WTC11 (cell line): ENCODE measurements at regions not wholly inside any gene's neighbourhood (a gene's known extent, or its start where the extent isn't known, plus 50 kb on each side); places are given as distances from the start of the nearest gene placed in this dataset.
A peak's percentile ranks its signal among the peaks of the same experiment; 100 is the strongest.

Experiments
- ATAC-seq: fragments of 200-7000 bp; cut with Tn5 transposase; 2 replicates; pipeline ENCODE4 v1.10.0; 2021; ENCODE audit warnings: mild to moderate bottlenecking, moderate library complexity
- CTCF ChIA-PET: fragments of 300-600 bp; sonication (Branson Sonifier 250); formaldehyde crosslinking; loops from one replicate; lab custom pipeline; 2021; ENCODE audit warnings: antibody characterized with exemption; lab: Charles Lee
- POLR2A ChIA-PET: fragments of 350-600 bp; sonication (Branson Sonifier 250); formaldehyde crosslinking; loops from one replicate; lab custom pipeline; 2021; ENCODE audit warnings: antibody characterized with exemption; lab: Charles Lee
- DNase-seq: peaks from one replicate; pipeline ENCODE4 v3.0.0; 2021; ENCODE audit warnings: low spot score
- H3K27ac Mint-ChIP-seq: 2 replicates; pipeline ENCODE4 v1.8.0; 2021; ENCODE audit warnings: mixed read lengths
- H3K27me3 Mint-ChIP-seq: 2 replicates; pipeline ENCODE4 v1.8.0; 2021; ENCODE audit warnings: low read depth, mild to moderate bottlenecking, moderate library complexity, mixed read lengths
- H3K36me3 Mint-ChIP-seq: 2 replicates; pipeline ENCODE4 v1.8.0; 2021; ENCODE audit warnings: mixed read lengths
- H3K4me1 Mint-ChIP-seq: 2 replicates; pipeline ENCODE4 v1.8.0; 2022; ENCODE audit warnings: mixed read lengths
- H3K4me3 Mint-ChIP-seq: 2 replicates; pipeline ENCODE4 v1.8.0; 2021; ENCODE audit warnings: mild to moderate bottlenecking, moderate library complexity, mixed read lengths
- H3K9me3 Mint-ChIP-seq: 2 replicates; pipeline ENCODE4 v1.8.0; 2021; ENCODE audit warnings: mixed read lengths
- CBFB ChIP-seq: sonication (generic); formaldehyde crosslinking; IDR thresholded peaks from 2 replicates; pipeline ENCODE4 v1.8.1; 2022; ENCODE audit warnings: mild to moderate bottlenecking, low read depth, missing genetic modification reagents
- EMX1 ChIP-seq: fragments of 250-450 bp; sonication (Bioruptor Pico); IDR thresholded peaks from 2 replicates; pipeline ENCODE4 v1.8.0; 2021; ENCODE audit warnings: mild to moderate bottlenecking
- FOXJ3 ChIP-seq: sonication (generic); formaldehyde crosslinking; IDR thresholded peaks from 2 replicates; pipeline ENCODE4 v1.9.0; 2021; ENCODE audit warnings: missing genetic modification reagents, mild to moderate bottlenecking, borderline replicate concordance
- GABPB1 ChIP-seq: sonication (generic); formaldehyde crosslinking; IDR thresholded peaks from 2 replicates; pipeline ENCODE4 v1.8.1; 2023; ENCODE audit warnings: mild to moderate bottlenecking, missing genetic modification reagents
- GTF2I ChIP-seq: fragments of 250-450 bp; sonication (Bioruptor Pico); conservative IDR thresholded peaks from 2 replicates; pipeline ENCODE4 v1.4.0; 2021; ENCODE audit warnings: mild to moderate bottlenecking
- NFYB ChIP-seq: sonication (generic); formaldehyde crosslinking; conservative IDR thresholded peaks from 2 replicates; pipeline ENCODE4 v1.8.0; 2022; ENCODE audit warnings: low read depth, missing genetic modification reagents
- NR1H2 ChIP-seq: sonication (generic); formaldehyde crosslinking; IDR thresholded peaks from 2 replicates; pipeline ENCODE4 v1.9.0; 2021; ENCODE audit warnings: mild to moderate bottlenecking, moderate library complexity, missing genetic modification reagents
- RELA ChIP-seq: sonication (generic); formaldehyde crosslinking; IDR thresholded peaks from 2 replicates; pipeline ENCODE4 v1.8.1; 2022; ENCODE audit warnings: missing genetic modification reagents, mild to moderate bottlenecking, borderline replicate concordance
- SMAD3 ChIP-seq: sonication (generic); formaldehyde crosslinking; IDR thresholded peaks from 2 replicates; pipeline ENCODE4 v1.8.0; 2022; ENCODE audit warnings: missing genetic modification reagents, mild to moderate bottlenecking, borderline replicate concordance
- SMAD4 ChIP-seq: sonication (generic); formaldehyde crosslinking; IDR thresholded peaks from 2 replicates; pipeline ENCODE4 v1.8.0; 2022; ENCODE audit warnings: mild to moderate bottlenecking, missing genetic modification reagents
- ZNF121 ChIP-seq: sonication (generic); formaldehyde crosslinking; IDR thresholded peaks from 2 replicates; pipeline ENCODE4 v1.8.0; 2023; ENCODE audit warnings: missing genetic modification reagents
- ZNF219 ChIP-seq: sonication (generic); formaldehyde crosslinking; IDR thresholded peaks from 2 replicates; pipeline ENCODE4 v1.8.0; 2023; ENCODE audit warnings: missing genetic modification reagents, mild to moderate bottlenecking, borderline replicate concordance
- ZNF232 ChIP-seq: sonication (generic); formaldehyde crosslinking; IDR thresholded peaks from 2 replicates; pipeline ENCODE4 v1.8.0; 2022; ENCODE audit warnings: mild to moderate bottlenecking, missing genetic modification reagents
- ZNF263 ChIP-seq: sonication (generic); formaldehyde crosslinking; IDR thresholded peaks from 2 replicates; pipeline ENCODE4 v1.8.1; 2022; ENCODE audit warnings: low read depth, mild to moderate bottlenecking, moderate library complexity, missing genetic modification reagents
- TF ChIP-seq, protein P1 (sequence below): sonication (generic); formaldehyde crosslinking; IDR thresholded peaks from 2 replicates; pipeline ENCODE4 v1.8.1; 2022; ENCODE audit warnings: low read depth, mild to moderate bottlenecking, moderate library complexity, missing genetic modification reagents, borderline replicate concordance
- TF ChIP-seq, protein P2 (sequence below): sonication (generic); formaldehyde crosslinking; IDR thresholded peaks from 2 replicates; pipeline ENCODE4 v1.8.1; 2022; ENCODE audit warnings: low read depth, missing genetic modification reagents, borderline replicate concordance
- TF ChIP-seq, protein P3 (sequence below): fragments of 250-450 bp; sonication (Bioruptor Pico); IDR thresholded peaks from 2 replicates; pipeline ENCODE4 v1.9.0; 2021; ENCODE audit warnings: mild to moderate bottlenecking
- TF ChIP-seq, protein P4 (sequence below): sonication (generic); formaldehyde crosslinking; IDR thresholded peaks from 2 replicates; pipeline ENCODE4 v1.8.0; 2022; ENCODE audit warnings: mild to moderate bottlenecking, missing genetic modification reagents
- TF ChIP-seq, protein P5 (sequence below): fragments of 250-450 bp; sonication (Bioruptor Pico); conservative IDR thresholded peaks from 2 replicates; pipeline ENCODE4 v1.9.0; 2021; ENCODE audit warnings: mild to moderate bottlenecking
- TF ChIP-seq, protein P6 (sequence below): sonication (generic); formaldehyde crosslinking; IDR thresholded peaks from 2 replicates; pipeline ENCODE4 v1.8.1; 2023; ENCODE audit warnings: mild to moderate bottlenecking, moderate library complexity, missing genetic modification reagents

DNA sequence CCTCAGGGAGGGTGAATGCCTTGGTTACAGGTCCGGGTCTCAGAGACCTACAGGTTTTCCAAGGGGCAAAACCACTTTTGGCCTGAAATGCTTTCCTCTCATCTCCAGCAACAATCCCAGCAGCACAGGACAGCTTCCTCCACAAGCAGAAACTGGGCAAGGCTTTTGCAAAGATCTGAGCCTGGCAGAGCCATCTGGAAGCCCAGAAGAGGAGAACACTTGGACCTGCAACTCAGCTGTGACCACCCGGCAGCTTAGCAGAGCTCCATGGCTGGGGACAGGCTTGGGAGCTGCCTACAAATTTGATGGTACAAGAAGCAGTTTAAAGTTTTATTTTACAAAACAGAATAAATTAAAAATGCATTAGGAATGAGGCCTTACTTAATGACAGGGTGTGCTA is 90.0 kb upstream of the KCND3 start:
- no peaks in the 10 kb centered on the region for H3K27me3 Mint-ChIP-seq
- no peak overlapping the region for H3K4me3 Mint-ChIP-seq
- ChIA-PET POLR2A (interaction anchor here (0.6 kb wide), 1 partner anchor 716 kb away, joined by 8 read pairs; no protein-coding TSS in a partner anchor), CTCF (interaction anchor here (1.1 kb wide), 1 partner anchor 98 kb away, joined by 3 read pairs; no protein-coding TSS in a partner anchor)
- H3K36me3 Mint-ChIP-seq: peaks cover under 1% of the 10 kb centered on the region; the same call in 1 of the 2 replicates
- no peaks in the 10 kb centered on the region for H3K4me1 Mint-ChIP-seq
- no peak for DNase-seq
- no peak for ATAC-seq
- no peak overlapping the region for H3K27ac Mint-ChIP-seq
- TF ChIP-seq ZNF232 (CRISPR knock-in tag) (no peak), EMX1 (CRISPR knock-in tag) (no peak), ZNF219 (CRISPR knock-in tag) (no peak), SMAD4 (CRISPR knock-in tag) (no peak), NFYB (CRISPR knock-in tag) (no peak), CBFB (CRISPR knock-in tag) (no peak)
- peaks cover 26% of the 10 kb centered on the region for H3K9me3 Mint-ChIP-seq

DNA sequence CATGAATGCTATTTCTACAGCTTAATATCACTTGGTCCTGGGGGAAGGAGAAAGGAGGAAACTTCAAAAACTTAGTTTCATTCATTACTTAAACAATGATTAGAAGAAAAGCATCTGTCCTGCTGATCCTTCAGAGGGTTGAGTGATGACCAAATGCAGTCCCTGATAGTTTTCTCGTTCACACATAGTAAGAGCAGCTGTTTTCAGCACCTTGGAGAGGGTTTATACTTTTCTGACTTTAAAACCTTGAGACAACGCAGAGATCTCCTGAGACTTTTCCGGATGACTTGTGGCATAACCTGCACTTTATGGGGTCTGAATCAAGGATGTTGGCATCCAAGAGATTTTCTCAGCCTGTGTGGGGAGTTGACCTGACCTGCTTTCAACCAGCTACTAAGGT is 94.0 kb upstream of the KCND3 start:
- no peak for DNase-seq

DNA sequence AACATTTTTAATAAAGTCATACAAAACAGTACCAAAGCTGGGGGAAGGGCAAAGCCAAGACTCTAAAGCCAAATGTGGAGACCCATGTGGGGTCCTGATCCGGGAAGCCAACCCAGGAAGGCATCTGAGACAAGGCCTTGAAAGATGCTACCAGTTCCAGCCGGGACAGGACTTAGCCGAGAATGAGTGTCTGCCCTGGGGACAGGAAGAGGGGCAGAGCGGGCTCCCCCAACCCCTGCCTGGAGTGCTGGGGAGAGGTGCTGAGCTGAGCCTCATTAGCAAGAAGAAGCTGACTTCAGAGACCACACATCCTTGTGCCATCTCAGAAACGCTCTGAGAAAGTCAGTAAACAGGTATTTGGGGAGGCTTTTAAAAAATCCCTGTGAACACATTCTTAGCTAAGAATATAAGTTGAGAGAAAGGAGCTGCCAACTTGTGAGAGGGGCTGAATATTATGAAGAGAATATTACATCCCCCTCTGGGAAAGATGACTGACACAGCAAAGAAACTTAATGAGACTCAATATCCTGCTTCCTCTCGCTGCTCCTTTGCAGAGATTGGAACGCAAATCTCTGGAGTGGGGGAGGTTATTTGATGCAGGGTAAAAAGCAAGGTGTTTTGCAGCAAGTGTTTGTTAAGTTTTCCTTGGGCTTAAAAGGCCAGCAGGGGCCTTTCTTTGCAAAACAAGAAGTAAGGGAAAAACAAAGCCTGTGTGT is 103.3 kb upstream of the KCND3 start:
- H3K4me3 Mint-ChIP-seq: 0 out of 2 replicates have a peak overlapping the region, but pooled peaks have one; percentile 4
- ChIA-PET CTCF (interaction anchor here (0.6 to 1.2 kb wide), 3 partner anchors 205 to 623 kb away, joined by 3 to 4 read pairs (median 3); no protein-coding TSS in a partner anchor), POLR2A (no interaction called here)
- no peaks in the 10 kb centered on the region for H3K36me3 Mint-ChIP-seq
- H3K27ac Mint-ChIP-seq: peak overlapping the region; percentile 38; the same call in 1 of the 2 replicates
- peaks cover 30% of the 10 kb centered on the region for H3K4me1 Mint-ChIP-seq
- ATAC-seq: peak; percentile 72
- H3K27me3 Mint-ChIP-seq: no peaks in the 10 kb centered on the region
- peak; percentile 23 for DNase-seq
- peaks cover 24% of the 10 kb centered on the region for H3K9me3 Mint-ChIP-seq
- TF ChIP-seq, protein P1, sequence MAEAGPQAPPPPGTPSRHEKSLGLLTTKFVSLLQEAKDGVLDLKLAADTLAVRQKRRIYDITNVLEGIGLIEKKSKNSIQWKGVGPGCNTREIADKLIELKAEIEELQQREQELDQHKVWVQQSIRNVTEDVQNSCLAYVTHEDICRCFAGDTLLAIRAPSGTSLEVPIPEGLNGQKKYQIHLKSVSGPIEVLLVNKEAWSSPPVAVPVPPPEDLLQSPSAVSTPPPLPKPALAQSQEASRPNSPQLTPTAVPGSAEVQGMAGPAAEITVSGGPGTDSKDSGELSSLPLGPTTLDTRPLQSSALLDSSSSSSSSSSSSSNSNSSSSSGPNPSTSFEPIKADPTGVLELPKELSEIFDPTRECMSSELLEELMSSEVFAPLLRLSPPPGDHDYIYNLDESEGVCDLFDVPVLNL: no peak
- TF ChIP-seq ZNF263 (CRISPR knock-in tag): no peak
- TF ChIP-seq, protein P2, sequence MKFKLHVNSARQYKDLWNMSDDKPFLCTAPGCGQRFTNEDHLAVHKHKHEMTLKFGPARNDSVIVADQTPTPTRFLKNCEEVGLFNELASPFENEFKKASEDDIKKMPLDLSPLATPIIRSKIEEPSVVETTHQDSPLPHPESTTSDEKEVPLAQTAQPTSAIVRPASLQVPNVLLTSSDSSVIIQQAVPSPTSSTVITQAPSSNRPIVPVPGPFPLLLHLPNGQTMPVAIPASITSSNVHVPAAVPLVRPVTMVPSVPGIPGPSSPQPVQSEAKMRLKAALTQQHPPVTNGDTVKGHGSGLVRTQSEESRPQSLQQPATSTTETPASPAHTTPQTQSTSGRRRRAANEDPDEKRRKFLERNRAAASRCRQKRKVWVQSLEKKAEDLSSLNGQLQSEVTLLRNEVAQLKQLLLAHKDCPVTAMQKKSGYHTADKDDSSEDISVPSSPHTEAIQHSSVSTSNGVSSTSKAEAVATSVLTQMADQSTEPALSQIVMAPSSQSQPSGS (CRISPR knock-in tag): no peak
- no peak for TF ChIP-seq SMAD3
- no peak for TF ChIP-seq NR1H2
- TF ChIP-seq GABPB1 (CRISPR knock-in tag): no peak
- no peak for TF ChIP-seq ZNF219 (CRISPR knock-in tag)
- TF ChIP-seq, protein P3, sequence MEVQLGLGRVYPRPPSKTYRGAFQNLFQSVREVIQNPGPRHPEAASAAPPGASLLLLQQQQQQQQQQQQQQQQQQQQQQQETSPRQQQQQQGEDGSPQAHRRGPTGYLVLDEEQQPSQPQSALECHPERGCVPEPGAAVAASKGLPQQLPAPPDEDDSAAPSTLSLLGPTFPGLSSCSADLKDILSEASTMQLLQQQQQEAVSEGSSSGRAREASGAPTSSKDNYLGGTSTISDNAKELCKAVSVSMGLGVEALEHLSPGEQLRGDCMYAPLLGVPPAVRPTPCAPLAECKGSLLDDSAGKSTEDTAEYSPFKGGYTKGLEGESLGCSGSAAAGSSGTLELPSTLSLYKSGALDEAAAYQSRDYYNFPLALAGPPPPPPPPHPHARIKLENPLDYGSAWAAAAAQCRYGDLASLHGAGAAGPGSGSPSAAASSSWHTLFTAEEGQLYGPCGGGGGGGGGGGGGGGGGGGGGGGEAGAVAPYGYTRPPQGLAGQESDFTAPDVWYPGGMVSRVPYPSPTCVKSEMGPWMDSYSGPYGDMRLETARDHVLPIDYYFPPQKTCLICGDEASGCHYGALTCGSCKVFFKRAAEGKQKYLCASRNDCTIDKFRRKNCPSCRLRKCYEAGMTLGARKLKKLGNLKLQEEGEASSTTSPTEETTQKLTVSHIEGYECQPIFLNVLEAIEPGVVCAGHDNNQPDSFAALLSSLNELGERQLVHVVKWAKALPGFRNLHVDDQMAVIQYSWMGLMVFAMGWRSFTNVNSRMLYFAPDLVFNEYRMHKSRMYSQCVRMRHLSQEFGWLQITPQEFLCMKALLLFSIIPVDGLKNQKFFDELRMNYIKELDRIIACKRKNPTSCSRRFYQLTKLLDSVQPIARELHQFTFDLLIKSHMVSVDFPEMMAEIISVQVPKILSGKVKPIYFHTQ (CRISPR knock-in tag): no peak
- TF ChIP-seq, protein P4, sequence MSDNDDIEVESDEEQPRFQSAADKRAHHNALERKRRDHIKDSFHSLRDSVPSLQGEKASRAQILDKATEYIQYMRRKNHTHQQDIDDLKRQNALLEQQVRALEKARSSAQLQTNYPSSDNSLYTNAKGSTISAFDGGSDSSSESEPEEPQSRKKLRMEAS (CRISPR knock-in tag): no peak
- TF ChIP-seq EMX1 (CRISPR knock-in tag): no peak
- no peak for TF ChIP-seq FOXJ3 (CRISPR knock-in tag)
- TF ChIP-seq, protein P5, sequence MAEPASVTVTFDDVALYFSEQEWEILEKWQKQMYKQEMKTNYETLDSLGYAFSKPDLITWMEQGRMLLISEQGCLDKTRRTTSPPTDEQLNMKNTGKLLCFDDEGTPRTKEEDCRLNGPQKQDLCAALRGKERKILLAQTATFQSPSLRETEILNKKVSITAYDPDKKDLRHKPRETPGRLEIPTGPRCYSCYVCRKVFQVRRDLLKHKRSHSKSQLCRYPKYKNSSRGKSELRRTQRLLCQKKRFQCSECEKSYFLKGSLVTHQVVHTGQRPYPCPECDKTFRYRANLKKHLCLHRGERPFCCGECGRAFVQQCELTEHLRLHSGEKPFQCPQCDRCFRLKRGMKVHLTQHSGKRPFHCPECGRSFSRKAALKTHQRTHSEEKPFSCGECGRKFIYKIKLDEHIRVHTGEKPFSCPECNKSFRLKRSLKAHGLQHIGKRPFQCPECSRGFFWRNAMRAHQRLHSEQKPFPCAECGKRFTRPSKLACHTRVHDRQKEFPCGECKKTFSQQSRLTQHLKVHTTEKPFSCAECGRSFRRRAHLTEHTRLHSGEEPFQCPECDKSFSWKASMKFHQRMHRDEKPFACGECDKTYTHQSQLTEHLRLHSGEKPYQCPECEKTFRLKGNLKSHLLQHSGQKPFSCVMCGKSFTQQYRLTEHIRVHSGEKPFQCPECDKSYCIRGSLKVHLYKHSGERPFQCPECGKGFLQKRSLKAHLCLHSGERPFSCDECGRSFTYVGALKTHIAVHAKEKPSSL (CRISPR knock-in tag): no peak

More for the DNA sequence above, 94.0 kb upstream of the KCND3 start:
- 0 out of 2 replicates have a peak, but pooled peaks have one; percentile 34 for ATAC-seq
- Mint-ChIP-seq H3K4me3 (no peak overlapping the region), H3K27ac (no peak overlapping the region), H3K27me3 (no peaks in the 10 kb centered on the region), H3K9me3 (peaks cover under 1% of the 10 kb centered on the region), H3K4me1 (peaks cover 8% of the 10 kb centered on the region), H3K36me3 (no peaks in the 10 kb centered on the region)
- POLR2A ChIA-PET: interaction anchor here (1.0 kb wide), 1 partner anchor 10 kb away, joined by 4 read pairs; no protein-coding TSS in a partner anchor
- CTCF ChIA-PET: interaction anchor here (0.9 kb wide), 1 partner anchor 215 kb away, joined by 3 read pairs; no protein-coding TSS in a partner anchor
- TF ChIP-seq GTF2I (CRISPR knock-in tag) (no peak), RELA (CRISPR knock-in tag) (no peak), ZNF121 (CRISPR knock-in tag) (no peak)
- TF ChIP-seq, protein P6, sequence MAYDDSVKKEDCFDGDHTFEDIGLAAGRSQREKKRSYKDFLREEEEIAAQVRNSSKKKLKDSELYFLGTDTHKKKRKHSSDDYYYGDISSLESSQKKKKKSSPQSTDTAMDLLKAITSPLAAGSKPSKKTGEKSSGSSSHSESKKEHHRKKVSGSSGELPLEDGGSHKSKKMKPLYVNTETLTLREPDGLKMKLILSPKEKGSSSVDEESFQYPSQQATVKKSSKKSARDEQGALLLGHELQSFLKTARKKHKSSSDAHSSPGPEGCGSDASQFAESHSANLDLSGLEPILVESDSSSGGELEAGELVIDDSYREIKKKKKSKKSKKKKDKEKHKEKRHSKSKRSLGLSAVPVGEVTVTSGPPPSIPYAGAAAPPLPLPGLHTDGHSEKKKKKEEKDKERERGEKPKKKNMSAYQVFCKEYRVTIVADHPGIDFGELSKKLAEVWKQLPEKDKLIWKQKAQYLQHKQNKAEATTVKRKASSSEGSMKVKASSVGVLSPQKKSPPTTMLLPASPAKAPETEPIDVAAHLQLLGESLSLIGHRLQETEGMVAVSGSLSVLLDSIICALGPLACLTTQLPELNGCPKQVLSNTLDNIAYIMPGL: 0 out of 2 replicates have a peak, but pooled peaks have one; percentile 34
